Right atrium auricular region (tissue), 2 donors: ENCODE measurements at regions not wholly inside any gene's neighbourhood (a gene's known extent, or its start where the extent isn't known, plus 50 kb on each side); places are given as distances from the start of the nearest gene placed in this dataset.
A peak's percentile ranks its signal among the peaks of the same experiment; 100 is the strongest.
"Not testable (repeated sequence)": the region's sequence is repeated elsewhere in the genome, so short reads cannot be mapped to it uniquely, and the experiment has no call there.

Source experiments
- DNase-seq: peaks from one replicate; pipeline ENCODE4 v3.0.0-alpha.2; 2019; ENCODE audit warnings: low spot score
- H3K27ac ChIP-seq, 2 donors: fragments of 200-600 bp; sonication (generic); 1 replicate in 1 of 2; 2 replicates in 1 of 2; pipeline ENCODE4 v1.5.1; 2016 to 2019
- H3K27me3 ChIP-seq, 2 donors: fragments of 200-600 bp; sonication (generic); one replicate each; pipeline versions ENCODE4 v1.5.1 to v1.6.0; 2017 to 2019
- H3K36me3 ChIP-seq: fragments of 200-600 bp; sonication (generic); one replicate; pipeline ENCODE4 v1.5.1; 2016
- H3K4me1 ChIP-seq, 2 donors: fragments of 200-600 bp; sonication (generic); one replicate each; pipeline versions ENCODE4 v1.5.1 to v1.6.0; 2017 to 2019
- H3K4me3 ChIP-seq, 2 donors: fragments of 200-600 bp; sonication (generic); 1 replicate in 1 of 2; 2 replicates in 1 of 2; pipeline ENCODE4 v1.5.1; 2017 to 2019; ENCODE audit warnings: mild to moderate bottlenecking in 1 of 2, moderate library complexity in 1 of 2
- H3K9me3 ChIP-seq, 2 donors: fragments of 200-600 bp; sonication (generic); one replicate each; pipeline ENCODE4 v1.5.1; 2019
- CTCF ChIP-seq, 2 donors: fragments of 200-600 bp; sonication (generic); IDR thresholded peaks; one replicate each; pipeline ENCODE4 v1.5.1; 2019; ENCODE audit warnings: antibody characterized with exemption in 2 of 2

- no peaks in the 10 kb centered on the region for H3K27me3 ChIP-seq
- no peak overlapping the region for H3K27ac ChIP-seq
- H3K4me3 ChIP-seq: no peak overlapping the region
- H3K36me3 ChIP-seq: no peaks in the 10 kb centered on the region
- no peak for DNase-seq
- no peak for TF ChIP-seq CTCF (IDR thresholded peaks at IDR 0.05)
- H3K4me1 ChIP-seq: no peaks in the 10 kb centered on the region
- H3K9me3 ChIP-seq: peaks cover 0 to 19% of the 10 kb centered on the region in 2 donors
Observed at GRCh38 chr1:112105557-112105956, 116.1 kb upstream of the KCND3 start.

GRCh38 chr1:112110031-112110430 lies 120.6 kb upstream of the KCND3 start:
- Histone ChIP-seq H3K27ac (no peak overlapping the region), H3K9me3 (peaks cover 0 to 14% of the 10 kb centered on the region in 2 donors), H3K27me3 (no peaks in the 10 kb centered on the region), H3K4me3 (no peak overlapping the region), H3K36me3 (no peaks in the 10 kb centered on the region), H3K4me1 (no peaks in the 10 kb centered on the region)
- no peak for TF ChIP-seq CTCF (IDR thresholded peaks at IDR 0.05)
- peak; percentile 60 for DNase-seq

GRCh38 chr1:112111734-112112133 lies 122.3 kb upstream of the KCND3 start:
- TF ChIP-seq CTCF (IDR thresholded peaks at IDR 0.05): no peak
- Histone ChIP-seq H3K27ac (no peak overlapping the region), H3K4me3 (no peak overlapping the region), H3K9me3 (peaks cover 0 to 10% of the 10 kb centered on the region in 2 donors), H3K4me1 (no peaks in the 10 kb centered on the region), H3K27me3 (no peaks in the 10 kb centered on the region), H3K36me3 (no peaks in the 10 kb centered on the region)
- DNase-seq: no peak

GRCh38 chr1:112114540-112114939 lies 125.1 kb upstream of the KCND3 start:
- H3K27ac ChIP-seq: no peak overlapping the region
- no peak for DNase-seq
- no peaks in the 10 kb centered on the region for H3K9me3 ChIP-seq
- H3K4me1 ChIP-seq: no peaks in the 10 kb centered on the region
- no peaks in the 10 kb centered on the region for H3K36me3 ChIP-seq
- TF ChIP-seq CTCF (IDR thresholded peaks at IDR 0.05): no peak
- H3K27me3 ChIP-seq: no peaks in the 10 kb centered on the region
- H3K4me3 ChIP-seq: no peak overlapping the region

- H3K27ac ChIP-seq: no peak overlapping the region
- no peak overlapping the region for H3K4me3 ChIP-seq
- no peaks in the 10 kb centered on the region for H3K27me3 ChIP-seq
- no peak for DNase-seq
- TF ChIP-seq CTCF (IDR thresholded peaks at IDR 0.05): no peak
- no peaks in the 10 kb centered on the region for H3K36me3 ChIP-seq
- no peaks in the 10 kb centered on the region for H3K4me1 ChIP-seq
- no peaks in the 10 kb centered on the region for H3K9me3 ChIP-seq
Observed at GRCh38 chr1:112126598-112126997, 137.1 kb upstream of the KCND3 start.

- not testable (repeated sequence) for H3K4me1 ChIP-seq, DNase-seq
Observed at GRCh38 chr1:112127606-112128005, 138.1 kb upstream of the KCND3 start.

More at GRCh38 chr1:112127606-112128005, 138.1 kb upstream of the KCND3 start:
- H3K9me3 ChIP-seq, H3K4me3 ChIP-seq, H3K27me3 ChIP-seq, H3K36me3 ChIP-seq, H3K27ac ChIP-seq: not testable (repeated sequence)
